Adrenal gland (tissue), 9 donors: ENCODE measurements at regions not wholly inside any gene's neighbourhood (a gene's known extent, or its start where the extent isn't known, plus 50 kb on each side); places are given as distances from the start of the nearest gene placed in this dataset.

Source experiments
- DNase-seq, 7 donors: peaks; one replicate each; pipeline ENCODE4 v3.0.0-alpha.2; 2019 to 2020
- H3K27ac ChIP-seq, 5 donors: fragments of 200-600 bp; sonication (generic) in 4 of 5; 1 replicate in 3 of 5; 2 replicates in 2 of 5; pipeline versions ENCODE4 v1.5.1 to v1.8.0; 2016 to 2020; ENCODE audit warnings: mild to moderate bottlenecking in 1 of 5
- H3K27me3 ChIP-seq: fragments of 200-600 bp; 2 replicates; pipeline ENCODE4 v1.8.0; 2021
- H3K36me3 ChIP-seq, 2 donors: fragments of 200-600 bp; replicated peaks in 1 of 2; 1 replicate in 1 of 2; 2 replicates in 1 of 2; pipeline versions ENCODE4 v1.5.1 to v1.8.0; 2018 to 2022
- H3K4me1 ChIP-seq, 2 donors: fragments of 200-600 bp; replicated peaks in 1 of 2; 1 replicate in 1 of 2; 2 replicates in 1 of 2; pipeline versions ENCODE4 v1.5.1 to v1.8.0; 2018 to 2021
- H3K4me3 ChIP-seq, 4 donors: fragments of 200-600 bp; sonication (generic) in 3 of 4; one replicate each; pipeline ENCODE4 v1.5.1; 2016 to 2018
- H3K9me3 ChIP-seq, 3 donors: fragments of 200-600 bp; sonication (generic) in 1 of 3; replicated peaks in 1 of 3; 1 replicate in 2 of 3; 2 replicates in 1 of 3; pipeline versions ENCODE4 v1.5.1 to v1.8.0; 2016 to 2021
- CTCF ChIP-seq, 6 experiments: fragments of 450-650 bp in 4 of 6; fragments of 200-600 bp in 2 of 6; sonication (generic) in 1 of 6; IDR thresholded peaks; 1 replicate in 5 of 6; 2 replicates in 1 of 6; pipeline versions ENCODE4 v1.5.1 to v1.8.0; 2016 to 2021; ENCODE audit warnings: antibody characterized with exemption in 6 of 6, mild to moderate bottlenecking in 2 of 6, moderate library complexity in 1 of 6
- POLR2A ChIP-seq, 2 donors: fragments of 450-650 bp; IDR thresholded peaks; one replicate each; pipeline ENCODE4 v1.6.1; 2017; ENCODE audit warnings: antibody characterized with exemption in 2 of 2, mild to moderate bottlenecking in 2 of 2, moderate library complexity in 1 of 2
- WGBS, 4 donors: extraction: QIAGEN DNeasy Blood & Tissue Kit in 2 of 4; methylation state at CpG; one replicate each; pipeline versions ENCODE4 v1.1.5 to v1.1.7; 2013 to 2017; 5-methylcytosine and 5-hydroxymethylcytosine counted together
- intact Hi-C, 2 donors: fragments of 100-400 bp; cut with DNase I; formaldehyde crosslinking; loops; one replicate each; pipeline versions ENCODE4 v1.14.1 to v1.15.0; 2022 to 2023
- donor health status: healthy with polysubstance abuse.
- donor health status: Bipolar disorder and iron deficiency.
- donor health status: DM: yes; HTN: yes; CAD: no.
- donor health status: DM: no; HTN: no; CAD: no.
- donor health status: DM: no; HTN: no; CAD: no.

GRCh38 chr3:44021651-44022594, 219.8 kb upstream of the TOPAZ1 start:
- Histone ChIP-seq H3K27ac (no peak overlapping the region), H3K4me1 (peaks cover 0 to 6% of the 10 kb centered on the region in 2 donors), H3K9me3 (no peaks in the 10 kb centered on the region), H3K27me3 (peaks cover 22% of the 10 kb centered on the region), H3K36me3 (no peaks in the 10 kb centered on the region), H3K4me3 (no peak overlapping the region)
- 4 to 8% (median 5%) methylated on average over 25 to 53 of the region's 53 CpGs for WGBS, 4 donors
- DNase-seq: no peak
- intact Hi-C loops: no loop called here
- TF ChIP-seq POLR2A (IDR thresholded peaks at IDR 0.05): no peak
- no peak for TF ChIP-seq CTCF (IDR thresholded peaks at IDR 0.05)

DNA sequence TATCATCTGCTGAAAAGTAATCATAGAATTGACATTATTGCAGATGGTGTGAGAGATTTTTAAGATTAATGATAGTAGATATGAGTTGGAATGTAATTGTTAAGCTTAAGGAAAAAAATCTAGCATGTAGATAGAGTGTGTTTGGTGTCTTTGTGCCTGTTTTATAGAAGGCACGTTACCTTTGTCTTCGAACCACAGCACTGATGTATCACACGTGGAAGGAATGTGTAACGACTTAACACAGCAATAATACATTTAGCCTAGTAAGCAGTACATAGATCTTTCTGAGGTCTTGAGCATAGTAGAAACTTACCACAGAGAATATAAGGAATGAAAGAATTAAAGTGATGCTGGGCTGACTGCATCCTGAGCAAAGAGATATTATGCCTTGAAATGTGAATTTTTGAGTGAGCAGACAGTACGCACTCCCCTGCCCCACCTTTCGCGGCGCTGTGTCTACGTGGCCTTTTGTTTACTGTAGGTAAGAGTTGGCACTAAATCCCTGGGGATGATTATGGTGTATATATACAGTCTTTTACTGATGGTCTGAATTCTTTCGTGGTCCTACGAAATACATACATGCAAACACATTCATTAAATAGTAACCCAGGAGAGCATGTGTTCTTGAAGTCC, 217.6 kb upstream of the TOPAZ1 start:
- WGBS, 4 donors: 82 to 90% (median 85%) methylated on average over 11 of the region's 11 CpGs

GRCh38 chr3:44026220-44026865, 215.3 kb upstream of the TOPAZ1 start:
- intact Hi-C loops: no loop called here
- Histone ChIP-seq H3K9me3 (no peaks in the 10 kb centered on the region), H3K27me3 (peaks cover 25% of the 10 kb centered on the region), H3K36me3 (no peaks in the 10 kb centered on the region), H3K27ac (no peak overlapping the region), H3K4me3 (no peak overlapping the region), H3K4me1 (peaks cover 0 to 6% of the 10 kb centered on the region in 2 donors)
- 52 to 75% (median 71%) methylated on average over 5 of the region's 5 CpGs for WGBS, 4 donors
- DNase-seq: no peak
- TF ChIP-seq CTCF (IDR thresholded peaks at IDR 0.05): no peak
- no peak for TF ChIP-seq POLR2A (IDR thresholded peaks at IDR 0.05)

More for the DNA sequence above, 217.6 kb upstream of the TOPAZ1 start:
- intact Hi-C loops: no loop called here
- peaks cover 26% of the 10 kb centered on the region for H3K27me3 ChIP-seq
- no peaks in the 10 kb centered on the region for H3K36me3 ChIP-seq
- no peak overlapping the region for H3K27ac ChIP-seq
- no peak for DNase-seq
- peaks cover 0 to 6% of the 10 kb centered on the region in 2 donors for H3K4me1 ChIP-seq
- no peak overlapping the region for H3K4me3 ChIP-seq
- TF ChIP-seq POLR2A (IDR thresholded peaks at IDR 0.05) (no peak), CTCF (IDR thresholded peaks at IDR 0.05) (no peak)
- H3K9me3 ChIP-seq: no peaks in the 10 kb centered on the region

DNA sequence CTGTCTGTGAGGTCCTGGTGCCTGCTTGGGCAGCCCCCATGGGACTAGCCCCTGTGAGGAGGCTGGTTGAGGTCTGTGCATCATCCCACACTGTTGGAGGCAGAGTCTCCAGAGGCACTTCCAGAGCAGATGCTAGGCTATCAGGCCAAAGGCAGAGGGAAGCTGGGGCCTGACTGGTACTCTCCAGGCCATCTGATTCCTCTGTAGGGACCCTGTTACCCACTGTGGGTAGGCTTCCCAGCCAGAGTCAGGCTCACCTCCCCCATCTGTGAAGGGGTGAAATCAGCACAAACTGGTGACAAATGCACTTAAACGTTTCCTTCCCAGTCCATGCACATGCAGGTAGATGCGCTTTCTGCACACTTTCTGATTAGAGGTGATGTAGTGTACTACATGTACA, 212.6 kb upstream of the TOPAZ1 start:
- H3K4me3 ChIP-seq: no peak overlapping the region
- intact Hi-C loops: no loop called here
- peaks cover 9% of the 10 kb centered on the region for H3K27me3 ChIP-seq
- H3K27ac ChIP-seq: no peak overlapping the region
- H3K36me3 ChIP-seq: no peaks in the 10 kb centered on the region
- no peak for DNase-seq
- 85 to 96% (median 90%) methylated on average over 2 of the region's 2 CpGs for WGBS, 4 donors
- no peak for TF ChIP-seq CTCF (IDR thresholded peaks at IDR 0.05)
- TF ChIP-seq POLR2A (IDR thresholded peaks at IDR 0.05): no peak
- H3K4me1 ChIP-seq: no peaks in the 10 kb centered on the region
- H3K9me3 ChIP-seq: no peaks in the 10 kb centered on the region
